Astrocyte of the cerebellum (primary cell): ENCODE measurements at regions not wholly inside any gene's neighbourhood (a gene's known extent, or its start where the extent isn't known, plus 50 kb on each side); places are given as distances from the start of the nearest gene placed in this dataset.

Source experiments
- DNase-seq: peaks from one replicate; pipeline ENCODE4 v3.0.0-alpha.2; 2011; ENCODE audit warnings: low read depth
- H3K4me3 ChIP-seq: 2 replicates; pipeline ENCODE4 v1.5.1; 2011; ENCODE audit warnings: mild to moderate bottlenecking, low read depth, low read length, moderate library complexity
- in situ Hi-C: cut with HindIII; loops from 2 replicates; pipeline ENCODE4 v1.10.0; 2017; ENCODE audit warnings: low sequenced_read_pairs
- TF ChIP-seq, protein P1 (sequence below): IDR thresholded peaks from 2 replicates; pipeline ENCODE4 v1.5.1; 2012; ENCODE audit warnings: low read length, low read depth, moderate library complexity, mild to moderate bottlenecking; ENCODE audit errors: missing control alignments

GRCh38 chr11:91585035-91585801 is 639.4 kb upstream of the FAT3 start:
- in situ Hi-C loops = no loop called here
- TF ChIP-seq, protein P1, sequence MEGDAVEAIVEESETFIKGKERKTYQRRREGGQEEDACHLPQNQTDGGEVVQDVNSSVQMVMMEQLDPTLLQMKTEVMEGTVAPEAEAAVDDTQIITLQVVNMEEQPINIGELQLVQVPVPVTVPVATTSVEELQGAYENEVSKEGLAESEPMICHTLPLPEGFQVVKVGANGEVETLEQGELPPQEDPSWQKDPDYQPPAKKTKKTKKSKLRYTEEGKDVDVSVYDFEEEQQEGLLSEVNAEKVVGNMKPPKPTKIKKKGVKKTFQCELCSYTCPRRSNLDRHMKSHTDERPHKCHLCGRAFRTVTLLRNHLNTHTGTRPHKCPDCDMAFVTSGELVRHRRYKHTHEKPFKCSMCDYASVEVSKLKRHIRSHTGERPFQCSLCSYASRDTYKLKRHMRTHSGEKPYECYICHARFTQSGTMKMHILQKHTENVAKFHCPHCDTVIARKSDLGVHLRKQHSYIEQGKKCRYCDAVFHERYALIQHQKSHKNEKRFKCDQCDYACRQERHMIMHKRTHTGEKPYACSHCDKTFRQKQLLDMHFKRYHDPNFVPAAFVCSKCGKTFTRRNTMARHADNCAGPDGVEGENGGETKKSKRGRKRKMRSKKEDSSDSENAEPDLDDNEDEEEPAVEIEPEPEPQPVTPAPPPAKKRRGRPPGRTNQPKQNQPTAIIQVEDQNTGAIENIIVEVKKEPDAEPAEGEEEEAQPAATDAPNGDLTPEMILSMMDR = no peak
- H3K4me3 ChIP-seq = no peak overlapping the region
- DNase-seq = no peak

GRCh38 chr11:91563176-91563575 is 661.4 kb upstream of the FAT3 start:
- in situ Hi-C loops = no loop called here
- no peak overlapping the region for H3K4me3 ChIP-seq
- no peak for DNase-seq
- TF ChIP-seq, protein P1 = no peak

GRCh38 chr11:91560434-91560833 is 664.2 kb upstream of the FAT3 start:
- in situ Hi-C loops = no loop called here
- H3K4me3 ChIP-seq = no peak overlapping the region
- TF ChIP-seq, protein P1 = no peak
- DNase-seq = no peak

- no peak overlapping the region for H3K4me3 ChIP-seq
- DNase-seq = no peak
- in situ Hi-C loops = no loop called here
- TF ChIP-seq, protein P1 = no peak
Observed at GRCh38 chr11:91538065-91538464, 686.6 kb upstream of the FAT3 start.

DNA sequence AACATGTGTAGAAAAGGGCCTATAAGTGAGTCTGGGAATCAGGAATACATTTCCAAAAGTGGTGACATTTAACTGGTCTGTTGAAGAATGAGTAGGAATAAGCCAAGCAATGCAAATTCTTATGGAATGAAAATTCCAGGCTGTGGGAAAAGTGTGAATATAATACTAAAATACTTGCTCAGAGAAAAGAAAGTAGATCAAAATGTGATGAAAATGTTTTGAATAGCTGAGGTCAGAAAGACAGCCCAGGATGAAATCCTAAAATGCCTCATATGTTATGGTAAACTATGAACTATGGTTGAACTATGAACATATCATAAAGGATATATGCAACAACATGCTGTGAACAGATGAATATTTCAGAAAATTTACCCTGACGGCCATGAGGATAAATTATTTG is 688.3 kb upstream of the FAT3 start:
- in situ Hi-C loops = no loop called here
- H3K4me3 ChIP-seq = no peak overlapping the region
- TF ChIP-seq, protein P1 = no peak
- no peak for DNase-seq

DNA sequence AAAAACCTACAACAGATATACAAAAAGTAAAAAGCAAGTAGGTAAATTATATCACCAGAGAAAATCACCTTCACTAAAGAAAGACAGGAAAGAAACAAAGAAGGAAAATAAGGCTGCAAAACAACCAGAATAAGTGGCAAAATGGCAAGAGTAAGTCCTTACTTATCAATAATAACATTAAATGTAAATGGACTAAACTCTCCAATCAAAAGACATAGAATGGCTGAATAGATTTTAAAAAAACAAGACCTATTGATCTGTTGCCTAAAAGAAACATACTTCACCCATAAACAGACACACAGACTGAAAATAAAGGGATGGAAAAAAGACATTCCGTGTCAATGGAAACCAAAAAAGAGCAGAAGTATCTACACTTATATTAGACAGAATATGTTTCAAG is 695.7 kb upstream of the FAT3 start:
- DNase-seq = no peak
- H3K4me3 ChIP-seq = no peak overlapping the region
- TF ChIP-seq, protein P1 = no peak
- in situ Hi-C loops = no loop called here
